Stomach (tissue), 4 donors: ENCODE measurements at regions not wholly inside any gene's neighbourhood (a gene's known extent, or its start where the extent isn't known, plus 50 kb on each side); places are given as distances from the start of the nearest gene placed in this dataset.

Experiments
- EP300 ChIP-seq: sonication (generic); formaldehyde crosslinking; IDR thresholded peaks from one replicate; pipeline ENCODE4 v1.6.1; 2017; ENCODE audit warnings: antibody characterized with exemption
- TF ChIP-seq, protein P1 (sequence below), 7 experiments: fragments of 450-650 bp in 4 of 7; fragments of 200-600 bp in 3 of 7; sonication (generic) in 3 of 7; IDR thresholded peaks; one replicate each; pipeline ENCODE4 v1.5.1; 2016 to 2019; ENCODE audit warnings: antibody characterized with exemption in 7 of 7, control low read depth in 2 of 7, mild to moderate bottlenecking in 1 of 7

DNA sequence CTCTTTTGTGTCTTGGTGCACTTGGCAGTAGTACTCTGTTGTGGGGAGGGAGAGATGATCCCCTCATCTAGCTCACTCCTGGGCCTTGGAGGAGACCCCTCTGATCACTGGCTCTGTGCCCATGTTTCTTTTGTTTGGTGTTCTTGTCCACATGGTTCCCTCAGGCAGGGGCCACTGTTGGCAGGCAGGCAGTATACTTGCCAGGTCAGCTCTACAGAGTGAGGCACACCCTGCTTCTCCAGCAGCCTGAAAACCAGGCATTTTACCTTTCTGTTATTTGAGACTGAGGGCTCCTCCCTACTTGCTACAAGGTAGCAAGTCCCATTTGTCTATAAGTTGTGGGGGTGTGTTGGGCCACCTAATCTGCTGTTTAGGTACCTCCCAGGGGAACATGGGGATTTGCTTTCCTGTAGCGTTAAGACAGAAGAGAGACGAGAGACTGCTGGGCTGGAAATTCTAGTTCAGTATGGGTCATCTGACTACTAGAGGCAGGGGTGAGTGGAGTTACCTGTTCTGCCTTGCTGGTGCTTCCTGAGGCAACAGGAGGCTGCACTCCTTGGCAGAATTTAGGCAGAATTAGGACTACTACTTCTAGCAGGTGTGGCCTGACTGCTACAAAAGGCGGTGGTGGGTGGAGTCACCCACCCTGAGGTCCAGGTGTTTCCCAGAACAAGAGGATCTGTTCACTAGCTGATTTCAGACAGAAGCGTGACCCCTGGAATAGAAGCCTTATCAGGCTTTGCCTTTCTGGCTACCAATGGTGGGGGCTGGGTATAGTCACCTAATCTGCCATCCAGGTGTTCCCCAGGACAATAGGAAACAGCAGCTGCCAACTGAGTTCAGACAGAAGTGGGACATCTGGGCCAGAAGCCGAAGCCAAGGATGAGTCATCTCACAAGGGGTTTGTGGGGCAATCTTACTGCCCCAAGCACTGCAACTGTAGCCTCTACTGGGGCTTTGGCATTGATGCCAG is 843.0 kb upstream of the ATXN8OS start:
- TF ChIP-seq, protein P1, sequence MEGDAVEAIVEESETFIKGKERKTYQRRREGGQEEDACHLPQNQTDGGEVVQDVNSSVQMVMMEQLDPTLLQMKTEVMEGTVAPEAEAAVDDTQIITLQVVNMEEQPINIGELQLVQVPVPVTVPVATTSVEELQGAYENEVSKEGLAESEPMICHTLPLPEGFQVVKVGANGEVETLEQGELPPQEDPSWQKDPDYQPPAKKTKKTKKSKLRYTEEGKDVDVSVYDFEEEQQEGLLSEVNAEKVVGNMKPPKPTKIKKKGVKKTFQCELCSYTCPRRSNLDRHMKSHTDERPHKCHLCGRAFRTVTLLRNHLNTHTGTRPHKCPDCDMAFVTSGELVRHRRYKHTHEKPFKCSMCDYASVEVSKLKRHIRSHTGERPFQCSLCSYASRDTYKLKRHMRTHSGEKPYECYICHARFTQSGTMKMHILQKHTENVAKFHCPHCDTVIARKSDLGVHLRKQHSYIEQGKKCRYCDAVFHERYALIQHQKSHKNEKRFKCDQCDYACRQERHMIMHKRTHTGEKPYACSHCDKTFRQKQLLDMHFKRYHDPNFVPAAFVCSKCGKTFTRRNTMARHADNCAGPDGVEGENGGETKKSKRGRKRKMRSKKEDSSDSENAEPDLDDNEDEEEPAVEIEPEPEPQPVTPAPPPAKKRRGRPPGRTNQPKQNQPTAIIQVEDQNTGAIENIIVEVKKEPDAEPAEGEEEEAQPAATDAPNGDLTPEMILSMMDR (IDR thresholded peaks at IDR 0.05) = no peak
- no peak for TF ChIP-seq EP300
